ENCODE measurements at regions not wholly inside any gene's neighbourhood (a gene's known extent, or its start where the extent isn't known, plus 50 kb on each side); places are given as distances from the start of the nearest gene placed in this dataset.
A peak's percentile ranks its signal among the peaks of the same experiment; 100 is the strongest.

GRCh38 chr15:58284293-58284692 lies 146.1 kb downstream of the AQP9 start:
- DNase-seq (no peak), ATAC-seq (ENCODE audit: low FRiP score in 2 of 2) (peak; percentile 52 to 61)
- H3K9me3 ChIP-seq: no peaks in the 10 kb centered on the region
- H3K4me3 ChIP-seq: no peak overlapping the region
- no peak for TF ChIP-seq POLR2AphosphoS5 (IDR thresholded peaks at IDR 0.05)
- TF ChIP-seq EP300 (IDR thresholded peaks at IDR 0.05): no peak
- TF ChIP-seq POLR2A (IDR thresholded peaks at IDR 0.05): no peak
- no peak for TF ChIP-seq CTCF (IDR thresholded peaks at IDR 0.05)
- WGBS, 2 donors: 67 to 81% methylated on average over 5 of the region's 5 CpGs
- no peaks in the 10 kb centered on the region for H3K27me3 ChIP-seq
- no peak overlapping the region for H3K27ac ChIP-seq
- no peaks in the 10 kb centered on the region for H3K36me3 ChIP-seq
- H3K4me1 ChIP-seq: no peaks in the 10 kb centered on the region

GRCh38 chr15:58285212-58285920 lies 146.4 kb upstream of the LIPC start:
- 90 to 93% methylated on average over 11 of the region's 11 CpGs for WGBS, 2 donors
- DNase-seq: peak in 1 of 2 donors; percentile 23
- peak in 1 of 2 donors; percentile 19 for ATAC-seq (ENCODE audit: low FRiP score in 2 of 2)
- H3K4me1 ChIP-seq: no peaks in the 10 kb centered on the region
- TF ChIP-seq POLR2AphosphoS5 (IDR thresholded peaks at IDR 0.05) (no peak), CTCF (IDR thresholded peaks at IDR 0.05) (no peak), EP300 (IDR thresholded peaks at IDR 0.05) (no peak), POLR2A (IDR thresholded peaks at IDR 0.05) (no peak)
- no peak overlapping the region for H3K4me3 ChIP-seq
- no peaks in the 10 kb centered on the region for H3K36me3 ChIP-seq
- H3K9me3 ChIP-seq: no peaks in the 10 kb centered on the region
- H3K27ac ChIP-seq: no peak overlapping the region
- no peaks in the 10 kb centered on the region for H3K27me3 ChIP-seq

- Histone ChIP-seq H3K27ac (no peak overlapping the region), H3K9me3 (no peaks in the 10 kb centered on the region), H3K36me3 (no peaks in the 10 kb centered on the region), H3K4me3 (no peak overlapping the region), H3K27me3 (no peaks in the 10 kb centered on the region), H3K4me1 (no peaks in the 10 kb centered on the region)
- TF ChIP-seq CTCF (IDR thresholded peaks at IDR 0.05): no peak
- TF ChIP-seq POLR2A (IDR thresholded peaks at IDR 0.05): no peak
- no peak for TF ChIP-seq EP300 (IDR thresholded peaks at IDR 0.05)
- no peak for TF ChIP-seq POLR2AphosphoS5 (IDR thresholded peaks at IDR 0.05)
- WGBS, 2 donors: 87 to 100% methylated on average over 2 of the region's 2 CpGs
- ATAC-seq (ENCODE audit: low FRiP score in 2 of 2): no peak
- no peak for DNase-seq
These were observed 145.9 kb upstream of the LIPC start for GRCh38 chr15:58285921-58286278.

- TF ChIP-seq EP300 (IDR thresholded peaks at IDR 0.05) (no peak), CTCF (IDR thresholded peaks at IDR 0.05) (no peak)
- DNase-seq: no peak
These were observed 145.3 kb upstream of the LIPC start for GRCh38 chr15:58286523-58286922.

GRCh38 chr15:58287891-58288290 lies 143.9 kb upstream of the LIPC start:
- H3K27me3 ChIP-seq: no peaks in the 10 kb centered on the region
- WGBS, 2 donors: 87 to 88% methylated on average over 2 of the region's 2 CpGs
- H3K4me1 ChIP-seq: no peaks in the 10 kb centered on the region
- H3K9me3 ChIP-seq: peaks cover 0 to 10% (median 0%) of the 10 kb centered on the region in 4 donors
- ATAC-seq (ENCODE audit: low FRiP score in 2 of 2): no peak
- TF ChIP-seq EP300 (IDR thresholded peaks at IDR 0.05) (no peak), POLR2A (IDR thresholded peaks at IDR 0.05) (no peak), POLR2AphosphoS5 (IDR thresholded peaks at IDR 0.05) (no peak), CTCF (IDR thresholded peaks at IDR 0.05) (no peak)
- H3K4me3 ChIP-seq: no peak overlapping the region
- no peak for DNase-seq
- no peak overlapping the region for H3K27ac ChIP-seq
- no peaks in the 10 kb centered on the region for H3K36me3 ChIP-seq

More at GRCh38 chr15:58286523-58286922, 145.3 kb upstream of the LIPC start:
- no peak overlapping the region for H3K27ac ChIP-seq
- no peaks in the 10 kb centered on the region for H3K4me1 ChIP-seq
- no peaks in the 10 kb centered on the region for H3K27me3 ChIP-seq
- H3K9me3 ChIP-seq: no peaks in the 10 kb centered on the region
- H3K36me3 ChIP-seq: no peaks in the 10 kb centered on the region
- WGBS, 2 donors: 76 to 85% methylated on average over 4 of the region's 4 CpGs
- no peak overlapping the region for H3K4me3 ChIP-seq
- ATAC-seq (ENCODE audit: low FRiP score in 2 of 2): no peak

Data from upper lobe of left lung (tissue), 6 donors.